PC-9 (cell line): ENCODE measurements at regions not wholly inside any gene's neighbourhood (a gene's known extent, or its start where the extent isn't known, plus 50 kb on each side); places are given as distances from the start of the nearest gene placed in this dataset.

ENCODE experiments used
- BruUV-seq: library from RNA; stranded (reverse); fragments of 400-500 nt; replicated peaks from 2 replicates; lab custom pipeline; 2021; lab: Mats Ljungman, UMichigan
- CTCF ChIA-PET: fragments of 300-600 bp; sonication (Branson Sonifier 250); formaldehyde crosslinking; loops from one replicate; lab custom pipeline; 2022; ENCODE audit warnings: antibody characterized with exemption; lab: Charles Lee
- POLR2A ChIA-PET: fragments of 300-600 bp; sonication (Branson Sonifier 250); formaldehyde crosslinking; loops from one replicate; lab custom pipeline; 2022; ENCODE audit warnings: antibody characterized with exemption; ENCODE audit not compliant: unreplicated experiment; lab: Charles Lee
- DNase-seq, 2 experiments: peaks; one replicate each; pipeline versions ENCODE4 v3.0.0 to v3.0.0-alpha.2; 2015 to 2022; ENCODE audit warnings: mixed read lengths in 1 of 2
- H2AFZ ChIP-seq: fragments of 200-600 bp; sonication (generic); 2 replicates; pipeline ENCODE4 v1.8.1; 2017; ENCODE audit warnings: antibody characterized with exemption
- H3F3A ChIP-seq: fragments of 200-600 bp; sonication (generic); 2 replicates; pipeline ENCODE4 v1.8.1; 2017; ENCODE audit warnings: antibody characterized with exemption, mild to moderate bottlenecking, low read depth; ENCODE audit not compliant: insufficient read depth
- H3K27ac ChIP-seq: fragments of 200-600 bp; sonication (generic); 2 replicates; pipeline ENCODE4 v1.6.1; 2016; ENCODE audit warnings: mixed run types
- H3K27me3 ChIP-seq: fragments of 200-600 bp; sonication (generic); 2 replicates; pipeline ENCODE4 v1.6.1; 2016; ENCODE audit warnings: low read depth, mixed run types; ENCODE audit not compliant: insufficient read depth
- H3K36me3 ChIP-seq: fragments of 200-600 bp; sonication (generic); 2 replicates; pipeline ENCODE4 v1.6.1; 2016; ENCODE audit warnings: low read depth, mixed run types
- H3K4me1 ChIP-seq: fragments of 200-600 bp; sonication (generic); replicated peaks from 2 replicates; pipeline ENCODE4 v1.6.1; 2016; ENCODE audit warnings: mixed run types; ENCODE audit not compliant: insufficient read depth
- H3K4me2 ChIP-seq: fragments of 200-600 bp; sonication (generic); 2 replicates; pipeline ENCODE4 v1.6.1; 2017; ENCODE audit warnings: mixed run types
- H3K4me3 ChIP-seq: fragments of 200-600 bp; sonication (generic); 2 replicates; pipeline ENCODE4 v1.6.1; 2016; ENCODE audit warnings: mixed run types
- H3K79me2 ChIP-seq: fragments of 200-600 bp; sonication (generic); 2 replicates; pipeline ENCODE4 v1.6.1; 2017; ENCODE audit warnings: low read depth, mixed run types
- H3K9me2 ChIP-seq: fragments of 200-600 bp; sonication (generic); 2 replicates; pipeline ENCODE4 v1.8.1; 2017; ENCODE audit warnings: mild to moderate bottlenecking; ENCODE audit not compliant: insufficient read depth
- H3K9me3 ChIP-seq: fragments of 200-600 bp; sonication (generic); 2 replicates; pipeline ENCODE4 v1.8.1; 2016; ENCODE audit warnings: low read depth; ENCODE audit not compliant: insufficient read depth
- H4K20me1 ChIP-seq: fragments of 200-600 bp; sonication (generic); 2 replicates; pipeline ENCODE4 v1.8.1; 2017; ENCODE audit not compliant: insufficient read depth
- CTCF ChIP-seq: fragments of 200-600 bp; sonication (generic); conservative IDR thresholded peaks from 2 replicates; pipeline ENCODE4 v1.6.1; 2017; ENCODE audit warnings: mixed run types, antibody characterized with exemption, mild to moderate bottlenecking, moderate library complexity
- EZH2 ChIP-seq: fragments of 200-600 bp; sonication (generic); IDR thresholded peaks from 2 replicates; pipeline ENCODE4 v1.8.0; 2017; ENCODE audit warnings: antibody characterized with exemption, low read depth
- intact Hi-C: fragments of 100-400 bp; cut with micrococcal nuclease; formaldehyde crosslinking; loops from one replicate; pipeline ENCODE4 v1.10.0; 2022; ENCODE audit not compliant: unreplicated experiment

- no peaks in the 10 kb centered on the region for H3K79me2 ChIP-seq
- H3F3A ChIP-seq, result no peaks in the 10 kb centered on the region
- ChIA-PET POLR2A (no interaction called here), CTCF (no interaction called here)
- H3K9me3 ChIP-seq, result no peaks in the 10 kb centered on the region
- no peak for DNase-seq
- no peak overlapping the region for H3K27ac ChIP-seq
- intact Hi-C loops, result no loop called here
- H3K4me1 ChIP-seq, result no peaks in the 10 kb centered on the region
- no peak overlapping the region for H3K4me2 ChIP-seq
- no TSS peak for BruUV-seq
- no peaks in the 10 kb centered on the region for H3K36me3 ChIP-seq
- TF ChIP-seq CTCF, result no peak
- no peak for TF ChIP-seq EZH2
- H3K9me2 ChIP-seq, result no peaks in the 10 kb centered on the region
- no peak overlapping the region for H3K4me3 ChIP-seq
- H3K27me3 ChIP-seq, result no peaks in the 10 kb centered on the region
- no peak overlapping the region for H2AFZ ChIP-seq
- H4K20me1 ChIP-seq, result no peaks in the 10 kb centered on the region
Observed at GRCh38 chr10:118116362-118116714, 69.6 kb upstream of the RAB11FIP2 start.

GRCh38 chr10:118115701-118116100 lies 69.0 kb upstream of the RAB11FIP2 start:
- Histone ChIP-seq H3K4me3 (no peak overlapping the region), H3K4me1 (no peaks in the 10 kb centered on the region)

GRCh38 chr10:118114992-118115391 lies 68.3 kb upstream of the RAB11FIP2 start:
- H3K4me3 ChIP-seq, result no peak overlapping the region
- no peaks in the 10 kb centered on the region for H3F3A ChIP-seq
- no peak overlapping the region for H2AFZ ChIP-seq
- no TSS peak for BruUV-seq
- POLR2A ChIA-PET, result no interaction called here
- no peaks in the 10 kb centered on the region for H3K27me3 ChIP-seq
- H3K79me2 ChIP-seq, result no peaks in the 10 kb centered on the region
- intact Hi-C loops, result no loop called here
- no peak overlapping the region for H3K4me2 ChIP-seq
- CTCF ChIA-PET, result no interaction called here
- no peaks in the 10 kb centered on the region for H3K4me1 ChIP-seq
- no peaks in the 10 kb centered on the region for H3K36me3 ChIP-seq
- no peaks in the 10 kb centered on the region for H3K9me3 ChIP-seq
- H3K27ac ChIP-seq, result no peak overlapping the region
- no peaks in the 10 kb centered on the region for H3K9me2 ChIP-seq
- no peak for DNase-seq
- TF ChIP-seq EZH2 (no peak), CTCF (no peak)
- no peaks in the 10 kb centered on the region for H4K20me1 ChIP-seq

More at GRCh38 chr10:118115701-118116100, 69.0 kb upstream of the RAB11FIP2 start:
- H3K4me2 ChIP-seq, result no peak overlapping the region
- no peak overlapping the region for H2AFZ ChIP-seq
- ChIA-PET POLR2A (no interaction called here), CTCF (no interaction called here)
- no peaks in the 10 kb centered on the region for H4K20me1 ChIP-seq
- intact Hi-C loops, result no loop called here
- no peak overlapping the region for H3K27ac ChIP-seq
- no peaks in the 10 kb centered on the region for H3K27me3 ChIP-seq
- no peak for TF ChIP-seq CTCF
- TF ChIP-seq EZH2, result no peak
- H3K9me2 ChIP-seq, result no peaks in the 10 kb centered on the region
- H3K9me3 ChIP-seq, result no peaks in the 10 kb centered on the region
- DNase-seq, result no peak
- H3F3A ChIP-seq, result no peaks in the 10 kb centered on the region
- H3K79me2 ChIP-seq, result no peaks in the 10 kb centered on the region
- H3K36me3 ChIP-seq, result no peaks in the 10 kb centered on the region
- BruUV-seq, result no TSS peak
